SU-DHL-6 (cell line): ENCODE measurements at regions not wholly inside any gene's neighbourhood (a gene's known extent, or its start where the extent isn't known, plus 50 kb on each side); places are given as distances from the start of the nearest gene placed in this dataset.

Experiments
- EZH2phosphoT487 ChIP-seq: fragments of 200-600 bp; sonication (generic), shearing (Covaris generic); conservative IDR thresholded peaks from 2 replicates; pipeline ENCODE4 v1.6.1; 2018; ENCODE audit warnings: mild to moderate bottlenecking, antibody characterized with exemption, low read length, moderate library complexity, mixed read lengths
- TF ChIP-seq, protein P1 (sequence below): fragments of 200-600 bp; sonication (generic); IDR thresholded peaks from one replicate; pipeline ENCODE4 v1.5.1; 2017; ENCODE audit warnings: antibody characterized with exemption, mild to moderate bottlenecking, low read length, moderate library complexity; ENCODE audit not compliant: insufficient read depth, poor library complexity, severe bottlenecking

DNA sequence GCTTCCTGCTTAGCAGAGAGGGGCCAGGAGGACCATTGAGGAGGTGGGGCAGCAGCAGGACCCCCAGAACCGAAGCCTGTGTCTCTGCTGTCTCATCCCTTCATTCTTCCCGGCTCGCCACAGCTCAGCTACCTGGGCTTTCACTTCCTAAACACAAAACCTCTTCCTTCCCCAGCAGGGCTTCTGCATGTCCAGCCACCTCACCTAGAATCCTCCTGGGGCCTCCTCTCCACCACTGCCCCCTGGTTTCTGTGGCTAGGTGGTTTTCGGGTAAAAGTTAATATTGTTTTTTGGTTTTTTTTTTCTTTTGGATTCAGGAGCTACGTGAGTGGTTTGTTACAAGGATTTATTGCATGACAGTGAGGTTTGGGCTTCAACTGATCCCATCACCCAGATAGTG is 61.8 kb upstream of the PABPC3 start:
- TF ChIP-seq, protein P1, sequence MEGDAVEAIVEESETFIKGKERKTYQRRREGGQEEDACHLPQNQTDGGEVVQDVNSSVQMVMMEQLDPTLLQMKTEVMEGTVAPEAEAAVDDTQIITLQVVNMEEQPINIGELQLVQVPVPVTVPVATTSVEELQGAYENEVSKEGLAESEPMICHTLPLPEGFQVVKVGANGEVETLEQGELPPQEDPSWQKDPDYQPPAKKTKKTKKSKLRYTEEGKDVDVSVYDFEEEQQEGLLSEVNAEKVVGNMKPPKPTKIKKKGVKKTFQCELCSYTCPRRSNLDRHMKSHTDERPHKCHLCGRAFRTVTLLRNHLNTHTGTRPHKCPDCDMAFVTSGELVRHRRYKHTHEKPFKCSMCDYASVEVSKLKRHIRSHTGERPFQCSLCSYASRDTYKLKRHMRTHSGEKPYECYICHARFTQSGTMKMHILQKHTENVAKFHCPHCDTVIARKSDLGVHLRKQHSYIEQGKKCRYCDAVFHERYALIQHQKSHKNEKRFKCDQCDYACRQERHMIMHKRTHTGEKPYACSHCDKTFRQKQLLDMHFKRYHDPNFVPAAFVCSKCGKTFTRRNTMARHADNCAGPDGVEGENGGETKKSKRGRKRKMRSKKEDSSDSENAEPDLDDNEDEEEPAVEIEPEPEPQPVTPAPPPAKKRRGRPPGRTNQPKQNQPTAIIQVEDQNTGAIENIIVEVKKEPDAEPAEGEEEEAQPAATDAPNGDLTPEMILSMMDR, result no peak
- no peak for TF ChIP-seq EZH2phosphoT487
